ENCODE measurements at regions not wholly inside any gene's neighbourhood (a gene's known extent, or its start where the extent isn't known, plus 50 kb on each side); places are given as distances from the start of the nearest gene placed in this dataset.

- TF ChIP-seq POLR2AphosphoS5 (IDR thresholded peaks at IDR 0.05), result no peak
- no peak for TF ChIP-seq POLR2A (IDR thresholded peaks at IDR 0.05)
- TF ChIP-seq CTCF (IDR thresholded peaks at IDR 0.05), result no peak
Measured at GRCh38 chr3:116886202-116886893, 176.8 kb downstream of the TUSC7 start.
